WTC11 (cell line): ENCODE measurements at regions not wholly inside any gene's neighbourhood (a gene's known extent, or its start where the extent isn't known, plus 50 kb on each side); places are given as distances from the start of the nearest gene placed in this dataset.

Experiments
- ATAC-seq: fragments of 200-7000 bp; cut with Tn5 transposase; 2 replicates; pipeline ENCODE4 v1.10.0; 2021; ENCODE audit warnings: mild to moderate bottlenecking, moderate library complexity
- CTCF ChIA-PET: fragments of 300-600 bp; sonication (Branson Sonifier 250); formaldehyde crosslinking; loops from one replicate; lab custom pipeline; 2021; ENCODE audit warnings: antibody characterized with exemption; lab: Charles Lee
- POLR2A ChIA-PET: fragments of 350-600 bp; sonication (Branson Sonifier 250); formaldehyde crosslinking; loops from one replicate; lab custom pipeline; 2021; ENCODE audit warnings: antibody characterized with exemption; lab: Charles Lee
- DNase-seq: peaks from one replicate; pipeline ENCODE4 v3.0.0; 2021; ENCODE audit warnings: low spot score
- H3K27ac Mint-ChIP-seq: 2 replicates; pipeline ENCODE4 v1.8.0; 2021; ENCODE audit warnings: mixed read lengths
- H3K27me3 Mint-ChIP-seq: 2 replicates; pipeline ENCODE4 v1.8.0; 2021; ENCODE audit warnings: low read depth, mild to moderate bottlenecking, moderate library complexity, mixed read lengths
- H3K36me3 Mint-ChIP-seq: 2 replicates; pipeline ENCODE4 v1.8.0; 2021; ENCODE audit warnings: mixed read lengths
- H3K4me1 Mint-ChIP-seq: 2 replicates; pipeline ENCODE4 v1.8.0; 2022; ENCODE audit warnings: mixed read lengths
- H3K4me3 Mint-ChIP-seq: 2 replicates; pipeline ENCODE4 v1.8.0; 2021; ENCODE audit warnings: mild to moderate bottlenecking, moderate library complexity, mixed read lengths
- H3K9me3 Mint-ChIP-seq: 2 replicates; pipeline ENCODE4 v1.8.0; 2021; ENCODE audit warnings: mixed read lengths
- ATF6 ChIP-seq: sonication (generic); formaldehyde crosslinking; IDR thresholded peaks from 2 replicates; pipeline ENCODE4 v1.8.1; 2023; ENCODE audit warnings: mild to moderate bottlenecking, missing genetic modification reagents
- CDX4 ChIP-seq: fragments of 250-450 bp; sonication (Bioruptor Pico); IDR thresholded peaks from 2 replicates; pipeline ENCODE4 v1.9.0; 2021; ENCODE audit warnings: moderate library complexity, mild to moderate bottlenecking, inconsistent platforms, borderline replicate concordance
- E2F1 ChIP-seq: sonication (generic); formaldehyde crosslinking; IDR thresholded peaks from 2 replicates; pipeline ENCODE4 v1.8.0; 2022; ENCODE audit warnings: mild to moderate bottlenecking, missing genetic modification reagents
- FOXK1 ChIP-seq: sonication (generic); formaldehyde crosslinking; IDR thresholded peaks from 2 replicates; pipeline ENCODE4 v1.8.0; 2022; ENCODE audit warnings: mild to moderate bottlenecking, moderate library complexity, missing genetic modification reagents
- FOXP1 ChIP-seq: sonication (generic); formaldehyde crosslinking; IDR thresholded peaks from 2 replicates; pipeline ENCODE4 v1.8.0; 2022; ENCODE audit warnings: missing genetic modification reagents, mild to moderate bottlenecking, moderate library complexity, borderline replicate concordance
- HMGXB4 ChIP-seq: sonication (generic); formaldehyde crosslinking; IDR thresholded peaks from 2 replicates; pipeline ENCODE4 v1.8.1; 2023; ENCODE audit warnings: mild to moderate bottlenecking, moderate library complexity, missing genetic modification reagents
- JUN ChIP-seq: sonication (generic); formaldehyde crosslinking; IDR thresholded peaks from 2 replicates; pipeline ENCODE4 v1.8.0; 2023; ENCODE audit warnings: mild to moderate bottlenecking, missing genetic modification reagents
- NR1H2 ChIP-seq: sonication (generic); formaldehyde crosslinking; IDR thresholded peaks from 2 replicates; pipeline ENCODE4 v1.9.0; 2021; ENCODE audit warnings: mild to moderate bottlenecking, moderate library complexity, missing genetic modification reagents
- OVOL2 ChIP-seq: fragments of 250-450 bp; sonication (Bioruptor Pico); IDR thresholded peaks from 2 replicates; pipeline ENCODE4 v1.9.0; 2021; ENCODE audit warnings: mild to moderate bottlenecking, borderline replicate concordance
- RELA ChIP-seq: sonication (generic); formaldehyde crosslinking; IDR thresholded peaks from 2 replicates; pipeline ENCODE4 v1.8.1; 2022; ENCODE audit warnings: missing genetic modification reagents, mild to moderate bottlenecking, borderline replicate concordance
- SMAD3 ChIP-seq: sonication (generic); formaldehyde crosslinking; IDR thresholded peaks from 2 replicates; pipeline ENCODE4 v1.8.0; 2022; ENCODE audit warnings: missing genetic modification reagents, mild to moderate bottlenecking, borderline replicate concordance
- USF1 ChIP-seq: sonication (generic); formaldehyde crosslinking; IDR thresholded peaks from 2 replicates; pipeline ENCODE4 v1.8.0; 2022; ENCODE audit warnings: mild to moderate bottlenecking, missing genetic modification reagents
- USF2 ChIP-seq: sonication (generic); formaldehyde crosslinking; IDR thresholded peaks from 2 replicates; pipeline ENCODE4 v1.8.1; 2023; ENCODE audit warnings: mild to moderate bottlenecking, missing genetic modification reagents, moderate library complexity
- ZNF138 ChIP-seq: sonication (generic); formaldehyde crosslinking; conservative IDR thresholded peaks from 2 replicates; pipeline ENCODE4 v1.8.1; 2022; ENCODE audit warnings: mild to moderate bottlenecking, moderate library complexity, missing genetic modification reagents
- ZNF232 ChIP-seq: sonication (generic); formaldehyde crosslinking; IDR thresholded peaks from 2 replicates; pipeline ENCODE4 v1.8.0; 2022; ENCODE audit warnings: mild to moderate bottlenecking, missing genetic modification reagents
- ZNF263 ChIP-seq: sonication (generic); formaldehyde crosslinking; IDR thresholded peaks from 2 replicates; pipeline ENCODE4 v1.8.1; 2022; ENCODE audit warnings: low read depth, mild to moderate bottlenecking, moderate library complexity, missing genetic modification reagents

GRCh38 chr7:31261341-31261740 is 79.2 kb downstream of the NEUROD6 start:
- Mint-ChIP-seq H3K4me3 (no peak overlapping the region), H3K27me3 (no peaks in the 10 kb centered on the region; the same call in 1 of the 2 replicates), H3K27ac (no peak overlapping the region), H3K9me3 (peaks cover 3% of the 10 kb centered on the region), H3K36me3 (0 out of 2 replicates have a peak, but pooled peaks cover 2% of the 10 kb centered on the region)
- no peak for DNase-seq
- POLR2A ChIA-PET = no interaction called here
- CTCF ChIA-PET = interaction anchor here (0.6 to 1.8 kb wide), 5 partner anchors 13 to 127 kb away, joined by 3 to 4 read pairs (median 3); no protein-coding TSS in a partner anchor
- no peak for TF ChIP-seq HMGXB4 (CRISPR knock-in tag)
- TF ChIP-seq ZNF138 (CRISPR knock-in tag) = no peak
- TF ChIP-seq ZNF263 (CRISPR knock-in tag) = no peak
- TF ChIP-seq FOXK1 (CRISPR knock-in tag) = no peak
- TF ChIP-seq E2F1 = no peak
- TF ChIP-seq JUN = no peak
- no peak for TF ChIP-seq ZNF232
- no peak for TF ChIP-seq USF1 (CRISPR knock-in tag)
- TF ChIP-seq, all 79 proteins: peak for 0
- H3K4me1 Mint-ChIP-seq = peaks cover 7% of the 10 kb centered on the region
- ATAC-seq = peak; percentile 75

GRCh38 chr7:31260851-31261250 is 79.7 kb downstream of the NEUROD6 start:
- H3K9me3 Mint-ChIP-seq = peaks cover 7% of the 10 kb centered on the region
- ChIA-PET CTCF (interaction anchor here (0.6 to 1.4 kb wide), 3 partner anchors 13 to 113 kb away, joined by 3 to 4 read pairs (median 3); no protein-coding TSS in a partner anchor), POLR2A (no interaction called here)
- H3K4me3 Mint-ChIP-seq = no peak overlapping the region
- no peak overlapping the region for H3K27ac Mint-ChIP-seq
- H3K36me3 Mint-ChIP-seq = 0 out of 2 replicates have a peak, but pooled peaks cover 3% of the 10 kb centered on the region
- no peaks in the 10 kb centered on the region; the same call in 1 of the 2 replicates for H3K27me3 Mint-ChIP-seq
- no peak for ATAC-seq
- no peak for TF ChIP-seq USF2
- TF ChIP-seq CDX4 (CRISPR knock-in tag) = no peak
- TF ChIP-seq OVOL2 (CRISPR knock-in tag) = no peak
- H3K4me1 Mint-ChIP-seq = peaks cover 7% of the 10 kb centered on the region
- DNase-seq = no peak

GRCh38 chr7:31258391-31258790 is 82.1 kb downstream of the NEUROD6 start:
- ATAC-seq = no peak
- no peak overlapping the region for H3K27ac Mint-ChIP-seq
- H3K27me3 Mint-ChIP-seq = no peaks in the 10 kb centered on the region; the same call in 1 of the 2 replicates
- H3K4me3 Mint-ChIP-seq = no peak overlapping the region
- TF ChIP-seq FOXP1 (CRISPR knock-in tag) = no peak
- no peak for TF ChIP-seq NR1H2
- TF ChIP-seq RELA (CRISPR knock-in tag) = no peak
- TF ChIP-seq SMAD3 = no peak
- TF ChIP-seq ATF6 = no peak
- TF ChIP-seq, all 79 proteins: peak for 0
- ChIA-PET POLR2A (no interaction called here), CTCF (no interaction called here)
- DNase-seq = no peak
- Mint-ChIP-seq H3K4me1 (peaks cover 18% of the 10 kb centered on the region), H3K9me3 (peaks cover 7% of the 10 kb centered on the region), H3K36me3 (0 out of 2 replicates have a peak, but pooled peaks cover 3% of the 10 kb centered on the region)
